Neural progenitor cell (in vitro differentiated cells): ENCODE measurements at regions not wholly inside any gene's neighbourhood (a gene's known extent, or its start where the extent isn't known, plus 50 kb on each side); places are given as distances from the start of the nearest gene placed in this dataset.

Source experiments
- EZH2phosphoT487 ChIP-seq: fragments of 200-600 bp; sonication (generic); IDR thresholded peaks from 2 replicates; pipeline ENCODE4 v1.6.1; 2017; ENCODE audit warnings: antibody characterized with exemption
- TF ChIP-seq, protein P1 (sequence below): fragments of 200-600 bp; sonication (generic); IDR thresholded peaks from 2 replicates; pipeline ENCODE4 v1.5.1; 2017; ENCODE audit warnings: antibody characterized with exemption, mild to moderate bottlenecking

GRCh38 chr14:83290447-83290846, 1756.8 kb upstream of the SEL1L start:
- TF ChIP-seq, protein P1, sequence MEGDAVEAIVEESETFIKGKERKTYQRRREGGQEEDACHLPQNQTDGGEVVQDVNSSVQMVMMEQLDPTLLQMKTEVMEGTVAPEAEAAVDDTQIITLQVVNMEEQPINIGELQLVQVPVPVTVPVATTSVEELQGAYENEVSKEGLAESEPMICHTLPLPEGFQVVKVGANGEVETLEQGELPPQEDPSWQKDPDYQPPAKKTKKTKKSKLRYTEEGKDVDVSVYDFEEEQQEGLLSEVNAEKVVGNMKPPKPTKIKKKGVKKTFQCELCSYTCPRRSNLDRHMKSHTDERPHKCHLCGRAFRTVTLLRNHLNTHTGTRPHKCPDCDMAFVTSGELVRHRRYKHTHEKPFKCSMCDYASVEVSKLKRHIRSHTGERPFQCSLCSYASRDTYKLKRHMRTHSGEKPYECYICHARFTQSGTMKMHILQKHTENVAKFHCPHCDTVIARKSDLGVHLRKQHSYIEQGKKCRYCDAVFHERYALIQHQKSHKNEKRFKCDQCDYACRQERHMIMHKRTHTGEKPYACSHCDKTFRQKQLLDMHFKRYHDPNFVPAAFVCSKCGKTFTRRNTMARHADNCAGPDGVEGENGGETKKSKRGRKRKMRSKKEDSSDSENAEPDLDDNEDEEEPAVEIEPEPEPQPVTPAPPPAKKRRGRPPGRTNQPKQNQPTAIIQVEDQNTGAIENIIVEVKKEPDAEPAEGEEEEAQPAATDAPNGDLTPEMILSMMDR: no peak
- TF ChIP-seq EZH2phosphoT487: no peak
